Hypothalamus (tissue), 51 donors: ENCODE measurements at regions not wholly inside any gene's neighbourhood (a gene's known extent, or its start where the extent isn't known, plus 50 kb on each side); places are given as distances from the start of the nearest gene placed in this dataset.

Experiments
- DNase-seq, 51 donors: peaks; one replicate each; lab custom pipeline; 2025; lab: John Stamatoyannopoulos, UW

GRCh38 chr10:58993480-58994221, 182.8 kb upstream of the PHYHIPL start:
- peak in 15 of 51 donors; percentile 9 to 80 (median 28) for DNase-seq

GRCh38 chr10:58994226-58995057, 182.0 kb upstream of the PHYHIPL start:
- no peak for DNase-seq

GRCh38 chr10:58995058-58995596, 181.3 kb upstream of the PHYHIPL start:
- no peak for DNase-seq

GRCh38 chr10:58996063-58996462, 180.4 kb upstream of the PHYHIPL start:
- DNase-seq: no peak

GRCh38 chr10:58996866-58997265, 179.6 kb upstream of the PHYHIPL start:
- DNase-seq: no peak

- DNase-seq: peak in 44 of 51 donors; percentile 10 to 95 (median 68)
These were observed 177.3 kb upstream of the PHYHIPL start for GRCh38 chr10:58998924-58999713.

- peak in 3 of 51 donors; percentile 14 to 81 (median 24) for DNase-seq
These were observed 176.1 kb upstream of the PHYHIPL start for GRCh38 chr10:59000162-59000825.

- no peak for DNase-seq
These were observed 174.4 kb upstream of the PHYHIPL start for GRCh38 chr10:59002011-59002410.

- DNase-seq: no peak
These were observed 173.2 kb upstream of the PHYHIPL start for GRCh38 chr10:59003203-59003602.

GRCh38 chr10:59004392-59004791, 172.1 kb upstream of the PHYHIPL start:
- no peak for DNase-seq

- no peak for DNase-seq
These were observed 169.7 kb upstream of the PHYHIPL start for GRCh38 chr10:59006511-59007306.

GRCh38 chr10:59007307-59008025, 169.0 kb upstream of the PHYHIPL start:
- no peak for DNase-seq

- peak in 21 of 51 donors; percentile 8 to 80 (median 37) for DNase-seq
These were observed 168.0 kb upstream of the PHYHIPL start for GRCh38 chr10:59008452-59008851.

- DNase-seq: no peak
These were observed 164.3 kb upstream of the PHYHIPL start for GRCh38 chr10:59011972-59012632.

GRCh38 chr10:59012839-59013238, 163.6 kb upstream of the PHYHIPL start:
- DNase-seq: no peak

GRCh38 chr10:59016043-59016442, 160.4 kb upstream of the PHYHIPL start:
- DNase-seq: peak in 4 of 51 donors; percentile 6 to 46 (median 26)

GRCh38 chr10:59018977-59019376, 157.5 kb upstream of the PHYHIPL start:
- DNase-seq: peak in 1 of 51 donors; percentile 55

GRCh38 chr10:59019603-59020002, 156.8 kb upstream of the PHYHIPL start:
- peak in 1 of 51 donors; percentile 41 for DNase-seq
